ENCODE measurements at regions not wholly inside any gene's neighbourhood (a gene's known extent, or its start where the extent isn't known, plus 50 kb on each side); places are given as distances from the start of the nearest gene placed in this dataset.

DNA sequence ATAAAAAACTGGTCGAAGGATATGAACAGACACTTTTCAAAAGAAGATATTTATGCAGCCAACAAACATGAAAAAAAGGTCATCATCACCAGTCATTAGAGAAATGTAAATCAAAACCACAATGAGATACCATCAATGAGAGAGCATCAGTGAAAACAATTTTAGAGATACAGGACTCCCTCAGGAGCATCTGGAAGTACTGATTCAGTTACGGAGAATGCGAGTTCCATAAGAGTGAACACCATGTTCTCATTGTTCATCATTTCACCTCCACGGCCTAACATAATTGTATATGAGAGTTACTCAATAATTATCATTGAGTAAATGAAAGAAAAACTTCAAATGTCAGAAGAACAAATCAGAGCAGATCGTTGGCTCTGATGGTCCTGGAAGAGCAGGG is 140.9 kb upstream of the TANK start:
- no peaks in the 10 kb centered on the region for H3K4me1 ChIP-seq
- no peak for TF ChIP-seq EP300 (IDR thresholded peaks at IDR 0.05)
- TF ChIP-seq POLR2A (IDR thresholded peaks at IDR 0.05): no peak
- TF ChIP-seq, protein P1, sequence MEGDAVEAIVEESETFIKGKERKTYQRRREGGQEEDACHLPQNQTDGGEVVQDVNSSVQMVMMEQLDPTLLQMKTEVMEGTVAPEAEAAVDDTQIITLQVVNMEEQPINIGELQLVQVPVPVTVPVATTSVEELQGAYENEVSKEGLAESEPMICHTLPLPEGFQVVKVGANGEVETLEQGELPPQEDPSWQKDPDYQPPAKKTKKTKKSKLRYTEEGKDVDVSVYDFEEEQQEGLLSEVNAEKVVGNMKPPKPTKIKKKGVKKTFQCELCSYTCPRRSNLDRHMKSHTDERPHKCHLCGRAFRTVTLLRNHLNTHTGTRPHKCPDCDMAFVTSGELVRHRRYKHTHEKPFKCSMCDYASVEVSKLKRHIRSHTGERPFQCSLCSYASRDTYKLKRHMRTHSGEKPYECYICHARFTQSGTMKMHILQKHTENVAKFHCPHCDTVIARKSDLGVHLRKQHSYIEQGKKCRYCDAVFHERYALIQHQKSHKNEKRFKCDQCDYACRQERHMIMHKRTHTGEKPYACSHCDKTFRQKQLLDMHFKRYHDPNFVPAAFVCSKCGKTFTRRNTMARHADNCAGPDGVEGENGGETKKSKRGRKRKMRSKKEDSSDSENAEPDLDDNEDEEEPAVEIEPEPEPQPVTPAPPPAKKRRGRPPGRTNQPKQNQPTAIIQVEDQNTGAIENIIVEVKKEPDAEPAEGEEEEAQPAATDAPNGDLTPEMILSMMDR (IDR thresholded peaks at IDR 0.05): no peak
- no peak for TF ChIP-seq POLR2AphosphoS5 (IDR thresholded peaks at IDR 0.05)
- no peaks in the 10 kb centered on the region for H3K27me3 ChIP-seq
- no peak for DNase-seq (ENCODE audit: low spot score in 2 of 2)
- no peak overlapping the region for H3K4me3 ChIP-seq
- H3K9me3 ChIP-seq: no peaks in the 10 kb centered on the region
- WGBS: 75% methylated on average over 5 of the region's 5 CpGs
- H3K27ac ChIP-seq: no peak overlapping the region
- H3K36me3 ChIP-seq: no peaks in the 10 kb centered on the region

DNA sequence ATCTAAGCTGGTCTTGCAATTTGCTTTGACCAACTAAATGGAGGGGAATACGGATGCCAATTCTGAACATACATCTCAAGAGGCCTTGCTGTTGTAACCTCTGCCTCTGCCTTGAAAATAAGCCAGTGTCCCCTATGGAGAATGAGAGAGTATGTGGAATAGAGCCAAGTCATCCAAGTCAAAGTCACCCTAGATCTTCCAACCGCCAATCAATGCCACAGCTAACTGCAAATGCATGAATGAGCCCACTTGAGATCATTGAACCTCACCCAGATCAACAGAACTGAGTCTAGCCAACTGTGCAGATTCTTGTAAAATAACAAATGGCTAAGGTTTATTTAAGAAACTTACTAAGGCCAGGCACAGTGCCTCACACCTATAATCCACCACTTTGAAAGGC is 139.8 kb upstream of the TANK start:
- TF ChIP-seq POLR2A (IDR thresholded peaks at IDR 0.05) (no peak), POLR2AphosphoS5 (IDR thresholded peaks at IDR 0.05) (no peak), EP300 (IDR thresholded peaks at IDR 0.05) (no peak)
- TF ChIP-seq, protein P1 (IDR thresholded peaks at IDR 0.05): no peak
- no peak overlapping the region for H3K27ac ChIP-seq
- no peaks in the 10 kb centered on the region for H3K27me3 ChIP-seq
- H3K9me3 ChIP-seq: no peaks in the 10 kb centered on the region
- 100% methylated on average over 2 of the region's 2 CpGs for WGBS
- no peak for DNase-seq (ENCODE audit: low spot score in 2 of 2)
- H3K4me3 ChIP-seq: no peak overlapping the region
- H3K36me3 ChIP-seq: no peaks in the 10 kb centered on the region
- H3K4me1 ChIP-seq: no peaks in the 10 kb centered on the region

DNA sequence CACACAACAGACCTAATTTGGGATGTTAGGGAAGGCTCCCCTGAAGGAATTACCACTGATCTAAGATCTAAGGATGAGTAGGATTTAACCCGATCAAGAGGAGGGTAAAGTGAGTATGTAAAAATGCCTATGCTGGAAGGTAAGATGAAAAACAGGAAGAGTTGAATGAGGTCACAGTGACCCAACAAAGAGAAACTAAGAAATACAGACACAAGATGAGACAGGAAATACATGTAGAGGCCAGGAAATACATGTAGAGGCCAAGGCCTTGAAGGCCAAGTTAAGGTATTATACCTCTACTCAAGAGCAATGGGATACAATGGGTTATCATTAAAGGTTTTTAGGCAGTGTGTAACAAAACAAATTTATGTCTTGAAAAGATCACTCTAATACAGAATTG is 131.6 kb upstream of the TANK start:
- H3K27me3 ChIP-seq: no peaks in the 10 kb centered on the region
- TF ChIP-seq POLR2AphosphoS5 (IDR thresholded peaks at IDR 0.05) (no peak), EP300 (IDR thresholded peaks at IDR 0.05) (no peak), POLR2A (IDR thresholded peaks at IDR 0.05) (no peak)
- TF ChIP-seq, protein P1 (IDR thresholded peaks at IDR 0.05): no peak
- 100% methylated on average over 1 of the region's 1 CpG for WGBS

DNA sequence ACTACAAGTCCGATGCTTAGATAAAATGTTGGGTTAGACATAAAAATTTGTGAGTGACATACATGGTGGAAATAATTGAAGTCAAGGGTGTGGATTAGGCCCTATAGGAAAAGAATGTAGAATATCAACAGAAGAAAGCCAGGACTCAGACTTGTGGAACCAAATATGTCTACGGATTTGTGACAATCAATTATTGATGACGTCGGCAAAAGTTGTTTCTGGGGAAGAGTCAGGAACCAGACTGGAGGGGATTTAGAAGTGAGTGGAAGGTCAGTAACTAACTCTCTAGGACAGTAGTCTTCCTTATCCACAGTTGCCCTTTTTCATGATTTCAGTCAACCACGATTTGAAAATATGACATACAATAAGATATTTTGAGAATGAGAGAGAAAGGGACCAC is 130.9 kb upstream of the TANK start:
- H3K27ac ChIP-seq: no peak overlapping the region
- no peak overlapping the region for H3K4me3 ChIP-seq
- 95% methylated on average over 5 of the region's 5 CpGs for WGBS
- no peaks in the 10 kb centered on the region for H3K27me3 ChIP-seq
- no peaks in the 10 kb centered on the region for H3K9me3 ChIP-seq
- peaks cover 12% of the 10 kb centered on the region for H3K4me1 ChIP-seq
- no peak for DNase-seq (ENCODE audit: low spot score in 2 of 2)
- TF ChIP-seq POLR2A (IDR thresholded peaks at IDR 0.05) (no peak), POLR2AphosphoS5 (IDR thresholded peaks at IDR 0.05) (no peak)
- TF ChIP-seq, protein P1 (IDR thresholded peaks at IDR 0.05): no peak
- no peaks in the 10 kb centered on the region for H3K36me3 ChIP-seq

More for the DNA sequence above, 131.6 kb upstream of the TANK start:
- H3K36me3 ChIP-seq: no peaks in the 10 kb centered on the region
- no peak for DNase-seq (ENCODE audit: low spot score in 2 of 2)
- no peak overlapping the region for H3K27ac ChIP-seq
- no peak overlapping the region for H3K4me3 ChIP-seq
- H3K4me1 ChIP-seq: peaks cover 12% of the 10 kb centered on the region
- no peaks in the 10 kb centered on the region for H3K9me3 ChIP-seq

DNA sequence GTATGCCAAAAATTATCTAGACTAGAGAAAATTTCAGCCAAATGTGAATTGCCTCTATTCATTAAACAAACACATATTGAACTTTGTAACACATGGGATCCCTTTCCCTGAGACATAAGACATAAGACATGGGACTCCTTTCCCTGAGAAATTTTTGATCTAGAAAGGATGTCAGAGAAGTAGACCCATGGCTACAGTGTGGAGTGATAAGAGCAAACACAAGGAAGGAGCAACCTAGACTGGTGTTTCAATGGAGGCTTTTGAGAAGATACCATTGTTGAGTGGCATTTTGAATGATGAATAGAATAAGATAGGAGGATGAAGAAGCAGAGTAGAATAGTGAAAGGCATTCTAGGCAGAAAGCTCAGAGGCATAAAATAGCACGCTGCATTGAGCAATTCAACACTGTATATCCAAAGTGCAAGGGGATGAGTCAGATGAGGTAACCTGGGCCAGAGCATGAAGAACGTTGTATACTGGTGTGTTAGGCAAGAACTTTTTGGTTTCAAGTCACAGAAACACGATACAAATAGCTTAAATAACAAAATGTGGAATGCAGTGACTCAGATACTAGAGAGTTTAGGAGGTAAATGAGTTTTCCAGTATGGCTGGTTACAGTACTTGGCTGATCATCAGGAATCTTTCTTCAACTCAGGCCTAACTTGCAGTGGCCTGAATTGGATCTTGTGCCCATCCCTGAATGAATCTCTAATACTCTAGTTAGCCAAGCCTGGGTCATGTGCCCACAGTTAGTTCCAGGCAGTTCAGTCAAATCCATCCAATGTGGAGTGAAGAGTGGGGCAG is 129.8 kb upstream of the TANK start:
- TF ChIP-seq, protein P1 (IDR thresholded peaks at IDR 0.05): no peak
- TF ChIP-seq POLR2AphosphoS5 (IDR thresholded peaks at IDR 0.05): peak in 2 of 3 donors; percentile 38 to 45
- no peak for TF ChIP-seq EP300 (IDR thresholded peaks at IDR 0.05)
- Histone ChIP-seq H3K4me1 (peaks cover 12% of the 10 kb centered on the region), H3K27ac (peak overlapping the region; percentile 51), H3K27me3 (no peaks in the 10 kb centered on the region), H3K36me3 (no peaks in the 10 kb centered on the region), H3K4me3 (no peak overlapping the region), H3K9me3 (no peaks in the 10 kb centered on the region)
- WGBS: 29% methylated on average over 3 of the region's 3 CpGs
- DNase-seq (ENCODE audit: low spot score in 2 of 2): no peak
